ENCODE measurements at regions not wholly inside any gene's neighbourhood (a gene's known extent, or its start where the extent isn't known, plus 50 kb on each side); places are given as distances from the start of the nearest gene placed in this dataset.

DNA sequence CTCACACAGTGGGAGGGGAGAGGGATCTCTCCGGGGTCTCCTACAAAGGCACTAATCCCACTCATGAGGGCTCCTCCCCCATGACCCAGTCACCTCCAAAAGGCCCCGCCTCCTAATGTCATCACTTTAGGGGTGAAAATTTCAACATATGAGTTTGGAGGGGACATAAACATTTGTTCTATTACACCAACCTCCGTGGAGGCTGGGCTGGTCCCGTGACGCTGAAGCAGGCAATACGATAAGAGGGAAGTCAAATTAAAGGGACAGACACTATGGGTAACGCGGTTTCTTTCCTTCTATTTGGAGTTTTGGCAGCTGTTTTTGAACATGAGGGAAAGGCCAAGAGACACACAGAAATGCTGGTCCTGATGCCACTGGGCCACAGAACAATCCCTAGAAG is 175.7 kb upstream of the VASH1 start:
- Mint-ChIP-seq H3K4me3 (no peak overlapping the region), H3K27me3 (peaks cover 19% of the 10 kb centered on the region), H3K9me3 (no peaks in the 10 kb centered on the region), H3K36me3 (no peaks in the 10 kb centered on the region), H3K27ac (no peak overlapping the region), H3K4me1 (no peaks in the 10 kb centered on the region)
- no peak for ATAC-seq

DNA sequence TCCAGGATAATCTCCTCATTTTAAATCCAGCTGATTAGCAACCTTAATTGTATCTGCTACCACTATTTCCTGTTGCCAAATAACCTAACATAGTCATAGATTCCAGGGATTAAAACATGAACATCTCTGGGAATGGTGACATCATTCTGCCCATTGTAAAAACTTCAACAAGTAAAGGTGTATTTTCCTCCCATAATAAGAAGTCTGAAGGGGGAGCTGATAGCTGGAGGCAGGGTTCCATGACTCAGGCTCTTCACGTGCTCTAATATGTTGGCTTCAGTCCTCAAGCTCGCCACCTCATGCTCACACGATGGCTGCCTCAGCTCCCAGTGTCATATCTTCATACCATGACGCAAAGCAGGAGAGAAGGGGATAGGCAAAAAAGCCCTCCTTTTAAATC is 172.0 kb upstream of the VASH1 start:
- ATAC-seq = no peak
- Mint-ChIP-seq H3K36me3 (no peaks in the 10 kb centered on the region), H3K4me1 (no peaks in the 10 kb centered on the region), H3K9me3 (no peaks in the 10 kb centered on the region), H3K4me3 (no peak overlapping the region), H3K27ac (no peak overlapping the region), H3K27me3 (peaks cover 51% of the 10 kb centered on the region)

DNA sequence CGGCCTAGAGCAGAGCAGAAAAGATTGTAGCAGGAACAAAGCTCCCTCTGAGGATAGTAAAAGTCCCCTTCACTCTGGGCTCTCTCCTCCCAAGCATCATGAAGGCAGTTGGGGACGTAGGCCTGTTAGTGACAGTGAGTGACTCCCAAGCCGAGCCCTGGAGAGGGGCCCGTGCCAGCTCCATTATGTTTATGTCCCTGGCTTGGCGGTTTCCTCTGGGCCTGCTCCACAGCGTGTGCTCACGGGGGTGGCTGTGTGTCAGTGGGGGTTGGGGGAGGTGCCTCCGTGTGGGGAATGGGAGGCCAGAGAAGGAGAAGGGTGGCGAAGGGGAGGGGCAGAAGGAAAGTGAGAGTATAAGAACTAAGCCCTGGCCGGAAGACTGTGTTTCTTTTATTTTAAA is 170.0 kb upstream of the VASH1 start:
- ATAC-seq = no peak
- H3K27ac Mint-ChIP-seq = no peak overlapping the region

DNA sequence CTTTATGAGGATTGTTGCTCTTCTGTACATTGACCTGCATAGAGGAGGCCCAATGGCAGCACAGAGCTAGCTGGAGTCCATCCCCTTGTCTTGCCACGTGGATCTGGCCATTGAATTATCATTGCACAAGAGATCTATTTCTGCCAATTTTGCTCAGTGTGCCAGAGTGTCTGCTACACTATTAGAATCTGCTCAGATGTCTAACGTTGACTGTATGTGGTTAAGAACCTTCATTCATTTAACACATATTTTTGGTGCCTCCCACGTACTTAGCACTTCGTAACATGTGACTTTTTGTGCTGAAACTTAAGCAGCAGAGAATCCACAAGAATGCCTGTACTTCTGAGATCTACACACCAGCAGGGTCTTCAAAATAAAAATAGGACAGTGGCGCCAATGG is 166.0 kb upstream of the VASH1 start:
- Mint-ChIP-seq H3K9me3 (peaks cover under 1% of the 10 kb centered on the region), H3K27ac (no peak overlapping the region), H3K4me1 (no peaks in the 10 kb centered on the region), H3K4me3 (no peak overlapping the region), H3K36me3 (no peaks in the 10 kb centered on the region), H3K27me3 (peaks cover 71% of the 10 kb centered on the region)
- no peak for ATAC-seq

More for the DNA sequence above, 170.0 kb upstream of the VASH1 start:
- Mint-ChIP-seq H3K27me3 (peaks cover 57% of the 10 kb centered on the region), H3K36me3 (no peaks in the 10 kb centered on the region), H3K9me3 (no peaks in the 10 kb centered on the region), H3K4me3 (no peak overlapping the region), H3K4me1 (no peaks in the 10 kb centered on the region)

DNA sequence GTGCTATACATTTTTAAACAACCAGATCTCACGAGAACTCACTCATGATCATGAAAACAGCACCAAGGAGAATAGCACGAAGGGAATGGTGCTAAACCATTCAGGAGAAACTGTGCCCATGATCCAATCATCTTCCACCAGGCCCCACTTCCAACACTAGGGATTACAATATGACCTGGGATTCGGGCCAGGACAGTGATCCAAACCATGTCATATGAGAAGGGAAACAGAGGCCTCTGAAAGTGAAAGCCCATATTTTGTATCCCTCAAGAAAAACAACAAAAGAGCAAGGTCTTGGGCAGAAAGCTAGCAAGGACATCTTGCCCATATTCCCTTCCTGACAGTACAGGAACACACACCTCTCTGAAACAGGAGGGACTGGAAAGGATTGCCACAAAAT is 163.9 kb upstream of the VASH1 start:
- H3K4me3 Mint-ChIP-seq = no peak overlapping the region
- peaks cover 51% of the 10 kb centered on the region for H3K27me3 Mint-ChIP-seq
- H3K4me1 Mint-ChIP-seq = no peaks in the 10 kb centered on the region
- no peaks in the 10 kb centered on the region for H3K36me3 Mint-ChIP-seq
- ATAC-seq = no peak
- no peak overlapping the region for H3K27ac Mint-ChIP-seq
- peaks cover 7% of the 10 kb centered on the region for H3K9me3 Mint-ChIP-seq

DNA sequence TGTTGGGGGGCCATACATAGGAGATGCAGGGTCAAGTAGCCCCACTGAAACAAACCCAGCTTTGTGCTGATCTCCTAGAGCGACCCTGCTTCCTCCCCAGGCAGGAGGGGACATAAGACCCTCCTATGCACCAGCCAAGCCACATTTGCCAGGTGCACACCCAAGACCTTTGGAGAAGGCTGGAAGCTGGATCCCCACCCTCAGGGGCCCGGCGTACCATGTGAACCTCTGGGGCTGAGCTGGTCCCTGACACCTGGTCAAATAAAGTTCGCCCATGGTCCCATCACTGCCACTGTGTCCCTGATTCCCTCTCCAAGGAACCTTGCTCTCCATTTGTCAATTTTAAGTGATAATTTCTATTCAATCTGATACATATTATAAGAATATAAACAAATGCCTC is 162.1 kb upstream of the VASH1 start:
- H3K36me3 Mint-ChIP-seq = no peaks in the 10 kb centered on the region
- no peak for ATAC-seq
- H3K4me3 Mint-ChIP-seq = no peak overlapping the region
- H3K4me1 Mint-ChIP-seq = no peaks in the 10 kb centered on the region
- H3K27ac Mint-ChIP-seq = no peak overlapping the region
- peaks cover 7% of the 10 kb centered on the region for H3K9me3 Mint-ChIP-seq
- H3K27me3 Mint-ChIP-seq = peaks cover 38% of the 10 kb centered on the region

DNA sequence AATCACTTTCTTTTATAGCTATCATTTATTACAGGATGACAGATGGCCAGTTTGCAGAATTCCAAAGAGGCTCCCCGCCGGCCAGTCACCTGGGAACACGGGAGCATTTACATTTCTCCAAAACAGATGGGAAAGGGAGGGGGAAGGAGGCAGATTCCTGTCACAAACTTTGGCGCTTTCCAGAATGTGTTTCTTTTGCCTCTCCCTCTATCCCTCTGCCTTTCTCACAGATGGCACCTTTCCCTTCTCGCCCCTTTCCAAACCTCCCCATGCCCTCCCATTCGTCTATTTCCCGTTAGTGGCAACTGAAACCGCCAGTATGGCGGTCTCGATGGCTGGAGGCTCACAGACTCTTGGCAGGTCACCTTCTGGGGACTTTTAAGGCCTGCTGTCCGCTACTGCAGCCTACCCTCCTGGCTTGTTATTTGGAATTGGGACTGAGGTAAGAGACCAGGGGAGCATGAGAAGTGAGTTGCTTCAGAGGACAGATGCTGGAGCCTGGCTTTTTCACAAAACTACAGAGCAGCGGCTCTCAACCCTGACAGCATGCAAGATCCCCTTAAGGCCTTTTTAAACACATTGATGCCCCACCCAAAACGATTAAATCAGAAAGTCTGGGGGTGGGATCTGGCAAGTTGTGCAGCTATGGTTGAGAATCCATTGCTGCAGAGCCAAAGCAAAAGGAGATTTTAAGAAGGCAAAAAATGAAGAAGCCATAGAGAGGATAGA is 161.5 kb upstream of the VASH1 start:
- peaks cover 38% of the 10 kb centered on the region for H3K27me3 Mint-ChIP-seq
- H3K9me3 Mint-ChIP-seq = peaks cover 7% of the 10 kb centered on the region
- H3K4me1 Mint-ChIP-seq = no peaks in the 10 kb centered on the region
- H3K27ac Mint-ChIP-seq = no peak overlapping the region
- H3K36me3 Mint-ChIP-seq = no peaks in the 10 kb centered on the region
- no peak for ATAC-seq
- H3K4me3 Mint-ChIP-seq = no peak overlapping the region

DNA sequence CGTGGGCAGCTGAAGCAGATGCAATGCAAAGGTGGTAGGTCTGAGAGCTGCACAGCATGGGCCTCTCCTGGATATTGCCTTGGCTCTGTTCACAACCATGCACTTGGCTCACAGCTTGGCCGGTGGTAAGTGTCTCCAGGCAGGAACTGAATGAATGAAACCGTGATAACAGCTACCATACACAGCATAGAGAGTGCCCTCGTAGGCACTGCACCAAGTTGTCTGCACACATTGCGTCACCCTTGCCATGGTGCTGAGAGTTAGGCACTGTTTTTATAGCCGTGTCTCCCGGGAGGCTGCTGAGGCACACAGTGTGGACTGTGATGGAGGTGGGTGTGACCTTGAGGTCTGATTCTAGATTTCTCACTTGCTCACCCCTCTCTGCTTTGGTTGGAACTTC is 157.6 kb upstream of the VASH1 start:
- H3K4me1 Mint-ChIP-seq = no peaks in the 10 kb centered on the region
- peaks cover 7% of the 10 kb centered on the region for H3K9me3 Mint-ChIP-seq
- H3K36me3 Mint-ChIP-seq = no peaks in the 10 kb centered on the region
- no peak overlapping the region for H3K27ac Mint-ChIP-seq
- peaks cover 46% of the 10 kb centered on the region for H3K27me3 Mint-ChIP-seq
- no peak for ATAC-seq
- no peak overlapping the region for H3K4me3 Mint-ChIP-seq

DNA sequence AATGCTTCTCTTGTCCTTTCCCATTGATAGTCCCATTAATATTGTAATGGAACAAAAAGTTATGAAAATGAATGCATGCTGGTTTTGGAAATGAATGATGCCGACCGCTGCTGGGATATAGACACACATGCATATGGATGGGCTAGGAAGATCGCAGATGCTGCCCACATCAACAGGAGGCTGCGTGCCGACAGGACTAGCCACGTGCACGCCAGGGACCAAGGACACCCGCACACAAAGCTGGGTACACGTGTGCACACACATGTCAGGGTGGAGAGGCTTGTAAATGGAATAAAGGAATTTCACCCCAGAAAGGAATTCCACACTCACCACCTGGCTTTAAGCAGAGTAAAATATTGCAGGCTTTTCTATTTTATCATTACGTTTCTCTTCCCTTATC is 153.8 kb upstream of the VASH1 start:
- no peak overlapping the region for H3K27ac Mint-ChIP-seq
- H3K4me1 Mint-ChIP-seq = no peaks in the 10 kb centered on the region
- peaks cover 45% of the 10 kb centered on the region for H3K27me3 Mint-ChIP-seq
- no peak for ATAC-seq
- H3K36me3 Mint-ChIP-seq = no peaks in the 10 kb centered on the region
- peaks cover 2% of the 10 kb centered on the region for H3K9me3 Mint-ChIP-seq
- no peak overlapping the region for H3K4me3 Mint-ChIP-seq

DNA sequence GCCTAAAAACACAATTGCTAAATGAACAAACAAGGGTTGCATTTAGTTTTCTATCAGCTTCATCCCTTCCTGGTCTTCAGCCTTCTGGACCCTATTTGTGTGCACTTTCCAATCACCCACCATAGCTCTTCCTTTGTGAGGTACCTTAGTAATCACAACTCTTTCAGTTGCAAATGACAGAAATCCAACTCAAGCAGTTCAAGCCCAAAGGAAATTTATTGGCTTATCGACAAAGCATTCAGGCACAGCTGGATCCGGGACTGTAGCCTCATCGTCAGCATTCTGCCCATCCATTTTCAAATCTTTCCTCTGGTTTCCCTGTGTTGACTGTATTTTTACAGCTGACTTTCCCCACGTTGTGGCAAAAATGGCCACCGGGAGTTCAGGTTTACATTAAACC is 148.6 kb upstream of the VASH1 start:
- H3K36me3 Mint-ChIP-seq = no peaks in the 10 kb centered on the region

DNA sequence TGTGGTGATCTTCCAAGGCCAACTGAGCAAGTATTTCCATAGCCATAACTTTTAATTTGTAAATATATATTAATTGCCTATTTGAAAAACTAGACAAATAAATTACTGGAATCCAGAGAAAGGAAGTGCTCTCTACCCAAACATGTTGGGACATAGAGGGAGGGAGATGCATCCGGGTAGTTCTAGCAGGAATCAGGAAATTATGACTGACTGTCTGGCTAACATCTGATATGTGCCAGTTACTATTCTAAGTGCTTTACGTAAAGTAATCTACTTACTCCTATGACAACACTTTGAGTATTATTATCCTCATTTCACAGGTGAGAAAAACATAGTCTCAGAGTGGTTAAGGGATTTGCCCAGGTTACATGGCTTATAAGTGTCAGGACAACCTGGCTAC is 147.7 kb upstream of the VASH1 start:
- Mint-ChIP-seq H3K27me3 (peaks cover 11% of the 10 kb centered on the region), H3K9me3 (peaks cover 8% of the 10 kb centered on the region), H3K4me1 (no peaks in the 10 kb centered on the region), H3K27ac (no peak overlapping the region), H3K4me3 (no peak overlapping the region), H3K36me3 (no peaks in the 10 kb centered on the region)
- ATAC-seq = no peak

More for the DNA sequence above, 148.6 kb upstream of the VASH1 start:
- H3K4me3 Mint-ChIP-seq = no peak overlapping the region
- H3K9me3 Mint-ChIP-seq = peaks cover 8% of the 10 kb centered on the region
- no peak overlapping the region for H3K27ac Mint-ChIP-seq
- no peaks in the 10 kb centered on the region for H3K4me1 Mint-ChIP-seq
- ATAC-seq = no peak
- H3K27me3 Mint-ChIP-seq = peaks cover 12% of the 10 kb centered on the region

DNA sequence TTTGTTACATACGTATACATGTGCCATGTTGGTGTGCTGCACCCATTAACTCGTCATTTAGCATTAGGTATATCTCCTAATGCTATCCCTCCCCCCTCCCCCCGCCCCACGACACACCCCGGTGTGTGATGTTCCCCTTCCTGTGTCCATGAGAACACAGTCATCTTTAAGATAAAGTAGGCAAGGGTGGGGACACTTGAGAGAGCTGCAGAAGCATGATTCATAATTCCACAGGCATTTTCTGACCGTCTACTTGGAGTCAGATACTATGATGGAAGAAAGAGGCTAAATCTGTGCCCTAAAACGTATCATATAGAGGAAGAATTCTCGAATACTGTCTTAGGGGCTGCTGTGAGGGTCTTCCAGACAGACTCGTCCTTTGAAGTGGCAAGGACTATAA is 145.9 kb upstream of the VASH1 start:
- no peak overlapping the region for H3K27ac Mint-ChIP-seq
- no peaks in the 10 kb centered on the region for H3K4me1 Mint-ChIP-seq
- no peak overlapping the region for H3K4me3 Mint-ChIP-seq
- H3K27me3 Mint-ChIP-seq = peaks cover 11% of the 10 kb centered on the region
- no peaks in the 10 kb centered on the region for H3K36me3 Mint-ChIP-seq
- peaks cover 14% of the 10 kb centered on the region for H3K9me3 Mint-ChIP-seq
- no peak for ATAC-seq

DNA sequence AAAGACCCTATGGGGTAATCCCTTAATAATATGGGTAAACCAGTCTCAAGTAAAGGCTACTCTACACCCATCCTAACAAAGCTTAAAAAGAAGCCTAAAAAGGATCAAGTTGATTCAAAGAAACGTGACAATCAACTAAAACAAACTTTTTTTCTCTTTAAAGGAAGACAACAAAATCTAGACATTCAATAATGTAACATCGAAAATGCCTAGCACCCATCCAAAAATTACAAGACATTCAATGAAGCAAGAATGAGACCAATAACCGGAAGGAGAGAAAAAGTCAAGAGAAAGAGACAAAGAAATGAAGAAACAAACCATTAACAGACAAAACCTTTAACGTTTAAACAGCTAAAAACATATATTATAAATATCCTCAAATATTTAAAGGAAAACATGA is 143.8 kb upstream of the VASH1 start:
- no peak for ATAC-seq
- H3K4me1 Mint-ChIP-seq = no peaks in the 10 kb centered on the region
- no peaks in the 10 kb centered on the region for H3K36me3 Mint-ChIP-seq
- H3K9me3 Mint-ChIP-seq = peaks cover 12% of the 10 kb centered on the region
- H3K4me3 Mint-ChIP-seq = no peak overlapping the region
- no peak overlapping the region for H3K27ac Mint-ChIP-seq
- peaks cover 11% of the 10 kb centered on the region for H3K27me3 Mint-ChIP-seq

DNA sequence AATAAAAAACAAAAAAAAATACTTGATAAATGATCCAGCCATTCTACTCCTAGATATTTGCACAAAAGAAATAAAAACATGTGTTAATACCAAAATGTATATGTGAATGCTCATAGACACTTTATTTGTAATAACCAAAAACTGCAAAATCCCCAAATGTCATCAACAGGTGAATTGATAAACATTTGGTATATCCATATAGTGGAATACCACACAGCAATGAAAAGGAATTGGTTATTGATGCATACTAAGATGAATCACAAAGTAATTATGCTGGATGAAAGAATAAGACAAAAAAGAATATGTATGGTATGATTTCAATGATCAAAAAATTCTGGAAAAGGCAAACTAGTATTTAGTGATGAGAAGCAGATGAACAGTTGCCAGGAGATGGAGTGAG is 124.7 kb upstream of the VASH1 start:
- no peaks in the 10 kb centered on the region for H3K4me1 Mint-ChIP-seq
- peaks cover 21% of the 10 kb centered on the region for H3K27me3 Mint-ChIP-seq
- no peak overlapping the region for H3K4me3 Mint-ChIP-seq
- H3K9me3 Mint-ChIP-seq = peaks cover 3% of the 10 kb centered on the region
- H3K27ac Mint-ChIP-seq = no peak overlapping the region
- H3K36me3 Mint-ChIP-seq = no peaks in the 10 kb centered on the region
- ATAC-seq = no peak

DNA sequence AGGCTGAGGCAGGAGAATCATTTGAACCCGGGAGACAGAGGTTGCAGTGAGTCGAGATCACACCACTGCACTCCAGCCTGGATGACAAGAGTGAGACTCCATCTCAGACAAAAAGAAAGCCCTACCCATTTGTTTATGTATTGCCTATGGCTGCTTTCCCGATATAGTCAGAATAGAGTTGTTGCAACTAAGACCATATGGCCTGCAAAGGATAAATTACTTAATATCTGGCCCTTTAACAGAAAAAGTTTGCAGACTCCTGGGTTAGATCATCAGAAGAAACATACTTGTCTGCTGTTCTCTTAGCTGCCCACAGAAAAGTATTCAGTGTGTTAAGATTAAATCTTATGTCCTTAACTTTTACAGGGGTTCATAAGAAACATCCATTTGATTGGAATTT is 122.4 kb upstream of the VASH1 start:
- Mint-ChIP-seq H3K27me3 (peaks cover 38% of the 10 kb centered on the region), H3K9me3 (peaks cover 3% of the 10 kb centered on the region)
- ATAC-seq = no peak

DNA sequence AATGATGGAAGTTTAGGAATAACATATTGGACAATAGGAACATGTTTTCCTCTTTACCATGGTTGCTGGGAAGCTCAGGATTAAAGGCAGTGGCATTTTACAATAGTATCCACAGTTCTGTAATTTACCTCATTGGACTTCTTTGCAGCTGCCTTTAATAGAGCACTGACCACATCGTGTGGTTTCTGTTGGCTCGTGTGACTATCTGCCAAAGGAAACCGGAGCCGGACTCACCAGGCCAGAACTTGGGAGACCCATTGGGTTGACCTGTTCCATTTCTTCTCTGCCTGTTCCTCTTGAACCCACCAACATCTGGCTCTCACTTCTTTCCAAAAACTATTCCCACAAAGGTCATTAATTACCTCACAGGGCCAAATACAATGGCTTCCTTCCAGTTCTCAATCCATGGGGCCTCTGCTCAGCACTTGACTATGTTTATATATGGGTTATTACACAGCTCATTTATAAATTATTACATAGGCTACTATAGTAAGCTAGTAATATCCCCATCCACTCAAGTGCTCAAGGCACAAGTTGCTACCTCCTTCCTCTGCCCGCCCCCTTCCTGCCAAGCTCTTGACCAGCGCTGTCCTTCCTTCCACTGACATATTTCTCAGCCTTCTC is 121.5 kb upstream of the VASH1 start:
- H3K27me3 Mint-ChIP-seq = peaks cover 38% of the 10 kb centered on the region
- H3K4me3 Mint-ChIP-seq = no peak overlapping the region
- ATAC-seq = no peak
- no peaks in the 10 kb centered on the region for H3K4me1 Mint-ChIP-seq
- H3K36me3 Mint-ChIP-seq = no peaks in the 10 kb centered on the region
- H3K27ac Mint-ChIP-seq = no peak overlapping the region
- H3K9me3 Mint-ChIP-seq = peaks cover 3% of the 10 kb centered on the region

More for the DNA sequence above, 122.4 kb upstream of the VASH1 start:
- Mint-ChIP-seq H3K4me1 (no peaks in the 10 kb centered on the region), H3K36me3 (no peaks in the 10 kb centered on the region), H3K4me3 (no peak overlapping the region), H3K27ac (no peak overlapping the region)

Measured in stimulated activated memory B cell treated with anti-CD40 and anti-IgM and Interleukin-4, amounts not matched to agents 10 μg/mL and 1 μg/mL and 100 μg/mL, for 72 hours (primary cell).